ENCODE measurements at regions not wholly inside any gene's neighbourhood (a gene's known extent, or its start where the extent isn't known, plus 50 kb on each side); places are given as distances from the start of the nearest gene placed in this dataset.

GRCh38 chr10:101301111-101301731, 52.7 kb upstream of the BTRC start:
- Histone ChIP-seq H3K27me3 (ENCODE audit: control insufficient read depth, insufficient read depth, low read length) (peaks cover 73% of the 10 kb centered on the region), H3K14ac (replicated peaks; ENCODE audit: low read depth, low read length) (no peak overlapping the region), H3K36me3 (ENCODE audit: control insufficient read depth, insufficient read depth, low read length) (no peaks in the 10 kb centered on the region), H2BK120ac (ENCODE audit: low read depth, low read length) (no peak overlapping the region), H3K4ac (ENCODE audit: low read depth, low read length) (no peak overlapping the region), H4K91ac (ENCODE audit: insufficient read depth, low read depth, low read length) (no peak overlapping the region), H3K9me3 (ENCODE audit: control insufficient read depth, insufficient read depth, low read length) (no peaks in the 10 kb centered on the region), H4K5ac (ENCODE audit: low read depth, low read length) (no peak overlapping the region), H3K4me1 (ENCODE audit: control insufficient read depth, insufficient read depth, low read length) (no peaks in the 10 kb centered on the region), H2BK20ac (ENCODE audit: low read depth, low read length) (no peak overlapping the region), H3K9ac (ENCODE audit: low read depth, low read length) (no peak overlapping the region), H3K4me2 (ENCODE audit: low read depth, low read length) (no peak overlapping the region), H3K79me1 (ENCODE audit: low read depth in 1 of 2, low read length in 2 of 2) (no peaks in the 10 kb centered on the region), H3K56ac (ENCODE audit: extremely low read depth, insufficient read depth, low read length) (no peak overlapping the region), H4K8ac (ENCODE audit: low read depth in 2 of 2, low read length in 2 of 2) (no peak overlapping the region), H2AFZ (replicated peaks; ENCODE audit: low read length, poor library complexity) (no peak overlapping the region), H2AK5ac (ENCODE audit: low read depth, low read length) (no peak overlapping the region), H4K20me1 (ENCODE audit: insufficient read depth, low read length) (no peaks in the 10 kb centered on the region), H3K18ac (ENCODE audit: low read depth, low read length) (no peak overlapping the region), H3K23ac (ENCODE audit: low read depth, low read length) (no peak overlapping the region), H3K4me3 (ENCODE audit: insufficient read depth, low read depth, low read length) (no peak overlapping the region), H2AK9ac (replicated peaks; ENCODE audit: low read depth, low read length, poor library complexity) (no peak overlapping the region), H2BK5ac (ENCODE audit: low read depth, low read length, poor library complexity, severe bottlenecking) (no peak overlapping the region), H2BK15ac (ENCODE audit: low read depth, low read length) (no peak overlapping the region), H3K27ac (ENCODE audit: insufficient read depth, low read length) (no peak overlapping the region), H3K9me1 (ENCODE audit: insufficient read depth, low read length) (no peaks in the 10 kb centered on the region)
- in situ Hi-C loops (cut with MboI; ENCODE audit: low sequenced_read_pairs) (no loop called here), dilution Hi-C loops (cut with HindIII; ENCODE audit: low sequenced_read_pairs, unreplicated experiment) (no loop called here), intact Hi-C loops (cut with micrococcal nuclease) (loop anchor here (2.0 to 5.0 kb wide), 2 partner anchors 141 to 270 kb away; no protein-coding TSS in a partner anchor)
- ChIA-PET CTCF (interaction anchor here (0.5 to 1.5 kb wide), 4 partner anchors 141 to 165 kb away, joined by 3 to 4 read pairs (median 3); no protein-coding TSS in a partner anchor), POLR2A (ENCODE audit: unreplicated experiment) (no interaction called here)
- no TSS peak for BruUV-seq (replicated peaks)
- ATAC-seq (ENCODE audit: low read depth), result peak; percentile 82
- TF ChIP-seq RAD21 (IDR thresholded peaks at IDR 0.05; ENCODE audit: low read length) (peak; percentile 74), MAZ (IDR thresholded peaks at IDR 0.05; ENCODE audit: borderline replicate concordance, low read depth, low read length) (no peak), RCOR1 (IDR thresholded peaks at IDR 0.05; ENCODE audit: insufficient replicate concordance, low read length) (no peak), CEBPB (IDR thresholded peaks at IDR 0.05; ENCODE audit: low read depth, low read length) (no peak), CHD1 (IDR thresholded peaks at IDR 0.05; ENCODE audit: low read depth, low read length) (no peak), SMC3 (IDR thresholded peaks at IDR 0.05; ENCODE audit: low read depth, low read length) (peak; percentile 67), POLR2A (IDR thresholded peaks at IDR 0.05; ENCODE audit: low read depth, low read length) (no peak), NFE2L2 (IDR thresholded peaks at IDR 0.05; ENCODE audit: low read depth, low read length) (no peak), RFX5 (IDR thresholded peaks at IDR 0.05; ENCODE audit: low read depth, low read length) (no peak)
- TF ChIP-seq, protein P1, sequence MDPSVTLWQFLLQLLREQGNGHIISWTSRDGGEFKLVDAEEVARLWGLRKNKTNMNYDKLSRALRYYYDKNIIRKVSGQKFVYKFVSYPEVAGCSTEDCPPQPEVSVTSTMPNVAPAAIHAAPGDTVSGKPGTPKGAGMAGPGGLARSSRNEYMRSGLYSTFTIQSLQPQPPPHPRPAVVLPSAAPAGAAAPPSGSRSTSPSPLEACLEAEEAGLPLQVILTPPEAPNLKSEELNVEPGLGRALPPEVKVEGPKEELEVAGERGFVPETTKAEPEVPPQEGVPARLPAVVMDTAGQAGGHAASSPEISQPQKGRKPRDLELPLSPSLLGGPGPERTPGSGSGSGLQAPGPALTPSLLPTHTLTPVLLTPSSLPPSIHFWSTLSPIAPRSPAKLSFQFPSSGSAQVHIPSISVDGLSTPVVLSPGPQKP (IDR thresholded peaks at IDR 0.05; ENCODE audit: borderline replicate concordance, low read depth, low read length), result no peak
- TF ChIP-seq, protein P2, sequence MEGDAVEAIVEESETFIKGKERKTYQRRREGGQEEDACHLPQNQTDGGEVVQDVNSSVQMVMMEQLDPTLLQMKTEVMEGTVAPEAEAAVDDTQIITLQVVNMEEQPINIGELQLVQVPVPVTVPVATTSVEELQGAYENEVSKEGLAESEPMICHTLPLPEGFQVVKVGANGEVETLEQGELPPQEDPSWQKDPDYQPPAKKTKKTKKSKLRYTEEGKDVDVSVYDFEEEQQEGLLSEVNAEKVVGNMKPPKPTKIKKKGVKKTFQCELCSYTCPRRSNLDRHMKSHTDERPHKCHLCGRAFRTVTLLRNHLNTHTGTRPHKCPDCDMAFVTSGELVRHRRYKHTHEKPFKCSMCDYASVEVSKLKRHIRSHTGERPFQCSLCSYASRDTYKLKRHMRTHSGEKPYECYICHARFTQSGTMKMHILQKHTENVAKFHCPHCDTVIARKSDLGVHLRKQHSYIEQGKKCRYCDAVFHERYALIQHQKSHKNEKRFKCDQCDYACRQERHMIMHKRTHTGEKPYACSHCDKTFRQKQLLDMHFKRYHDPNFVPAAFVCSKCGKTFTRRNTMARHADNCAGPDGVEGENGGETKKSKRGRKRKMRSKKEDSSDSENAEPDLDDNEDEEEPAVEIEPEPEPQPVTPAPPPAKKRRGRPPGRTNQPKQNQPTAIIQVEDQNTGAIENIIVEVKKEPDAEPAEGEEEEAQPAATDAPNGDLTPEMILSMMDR (conservative IDR thresholded peaks at IDR 0.05; ENCODE audit: low read depth, low read length), result peak; percentile 57
- TF ChIP-seq, protein P3, sequence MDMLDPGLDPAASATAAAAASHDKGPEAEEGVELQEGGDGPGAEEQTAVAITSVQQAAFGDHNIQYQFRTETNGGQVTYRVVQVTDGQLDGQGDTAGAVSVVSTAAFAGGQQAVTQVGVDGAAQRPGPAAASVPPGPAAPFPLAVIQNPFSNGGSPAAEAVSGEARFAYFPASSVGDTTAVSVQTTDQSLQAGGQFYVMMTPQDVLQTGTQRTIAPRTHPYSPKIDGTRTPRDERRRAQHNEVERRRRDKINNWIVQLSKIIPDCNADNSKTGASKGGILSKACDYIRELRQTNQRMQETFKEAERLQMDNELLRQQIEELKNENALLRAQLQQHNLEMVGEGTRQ (IDR thresholded peaks at IDR 0.05; ENCODE audit: low read depth, low read length), result no peak
- DNase-seq, result peak; percentile 44
- WGBS, 2 experiments (ENCODE audit: extremely low coverage in 2 of 2, insufficient read length in 1 of 2), result 20% methylated on average over 1 of the region's 2 CpGs; no CpG with 5 or more reads in 1 of the 2 experiments
